Nephron (organoid): ENCODE measurements at regions not wholly inside any gene's neighbourhood (a gene's known extent, or its start where the extent isn't known, plus 50 kb on each side); places are given as distances from the start of the nearest gene placed in this dataset.

Experiments
- H3K27ac Mint-ChIP-seq, 3 experiments: 2 replicates each; pipeline ENCODE4 v1.8.0; 2020; ENCODE audit warnings: mixed read lengths in 3 of 3, mild to moderate bottlenecking in 2 of 3, moderate library complexity in 1 of 3
- H3K27me3 Mint-ChIP-seq: 2 replicates; pipeline ENCODE4 v1.8.0; 2021; ENCODE audit warnings: low read depth, mild to moderate bottlenecking, moderate library complexity, mixed read lengths
- H3K36me3 Mint-ChIP-seq: 2 replicates; pipeline ENCODE4 v1.8.0; 2020; ENCODE audit warnings: low read depth, mixed read lengths
- H3K4me1 Mint-ChIP-seq: 2 replicates; pipeline ENCODE4 v1.8.0; 2020; ENCODE audit warnings: mixed read lengths
- H3K4me3 Mint-ChIP-seq, 3 experiments: 2 replicates each; pipeline ENCODE4 v1.8.0; 2020; ENCODE audit warnings: mild to moderate bottlenecking in 3 of 3, mixed read lengths in 3 of 3, moderate library complexity in 2 of 3
- H3K9me3 Mint-ChIP-seq: 2 replicates; pipeline ENCODE4 v1.8.0; 2020; ENCODE audit warnings: mixed read lengths
- TF ChIP-seq, protein P1 (sequence below), 3 experiments: fragments of 200-600 bp; sonication (generic); IDR thresholded peaks; one replicate each; pipeline ENCODE4 v1.5.0; 2021; ENCODE audit warnings: antibody characterized with exemption in 3 of 3; ENCODE audit not compliant: unreplicated experiment in 3 of 3

DNA sequence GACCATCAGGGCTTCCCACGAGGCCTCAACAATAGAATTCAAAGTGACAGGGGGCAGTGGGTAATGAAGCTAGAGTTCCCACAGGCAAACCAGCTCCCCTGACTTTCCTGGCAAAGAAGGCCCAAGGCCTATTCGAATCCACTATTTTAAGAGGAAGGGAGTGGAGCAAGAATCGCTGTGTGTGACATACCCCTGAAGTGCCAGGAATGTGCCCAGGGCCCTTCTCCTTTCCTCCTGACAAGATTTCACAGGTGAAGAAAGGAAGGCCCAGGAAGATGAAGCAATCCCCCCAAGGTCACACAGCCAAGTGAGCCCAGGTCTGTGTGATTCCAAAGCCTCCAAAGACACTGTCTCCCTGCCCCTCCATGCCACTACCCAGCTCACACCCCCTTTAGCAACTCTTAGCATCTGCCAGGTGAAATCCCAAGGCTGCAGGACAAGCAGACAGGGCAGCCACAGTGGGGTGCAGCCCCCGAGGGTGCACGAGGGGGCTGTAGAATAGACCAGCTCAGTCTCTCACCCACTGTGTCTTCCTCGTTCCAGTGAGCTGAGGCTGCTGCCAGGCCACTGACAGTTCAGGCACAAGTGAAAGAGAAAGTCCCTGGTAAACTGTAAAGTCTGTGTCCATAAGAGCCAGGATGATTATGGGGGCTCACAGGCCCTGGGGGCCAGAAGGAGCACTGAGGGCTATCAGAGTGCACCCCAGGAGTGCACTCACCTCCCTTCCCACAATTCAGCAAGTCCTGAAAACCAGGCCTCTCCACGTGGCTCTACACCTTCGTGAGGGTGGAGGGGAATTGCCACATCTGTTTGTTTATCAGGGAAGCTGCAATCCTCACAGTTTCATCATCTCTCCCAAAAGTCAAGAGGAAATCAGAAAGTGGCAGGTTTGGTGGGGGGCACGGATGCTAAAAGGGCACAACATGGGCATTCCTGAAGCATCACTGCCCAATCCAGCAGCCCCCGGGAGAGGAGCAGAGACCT lies 70.8 kb upstream of the ZMIZ1 start:
- TF ChIP-seq, protein P1, sequence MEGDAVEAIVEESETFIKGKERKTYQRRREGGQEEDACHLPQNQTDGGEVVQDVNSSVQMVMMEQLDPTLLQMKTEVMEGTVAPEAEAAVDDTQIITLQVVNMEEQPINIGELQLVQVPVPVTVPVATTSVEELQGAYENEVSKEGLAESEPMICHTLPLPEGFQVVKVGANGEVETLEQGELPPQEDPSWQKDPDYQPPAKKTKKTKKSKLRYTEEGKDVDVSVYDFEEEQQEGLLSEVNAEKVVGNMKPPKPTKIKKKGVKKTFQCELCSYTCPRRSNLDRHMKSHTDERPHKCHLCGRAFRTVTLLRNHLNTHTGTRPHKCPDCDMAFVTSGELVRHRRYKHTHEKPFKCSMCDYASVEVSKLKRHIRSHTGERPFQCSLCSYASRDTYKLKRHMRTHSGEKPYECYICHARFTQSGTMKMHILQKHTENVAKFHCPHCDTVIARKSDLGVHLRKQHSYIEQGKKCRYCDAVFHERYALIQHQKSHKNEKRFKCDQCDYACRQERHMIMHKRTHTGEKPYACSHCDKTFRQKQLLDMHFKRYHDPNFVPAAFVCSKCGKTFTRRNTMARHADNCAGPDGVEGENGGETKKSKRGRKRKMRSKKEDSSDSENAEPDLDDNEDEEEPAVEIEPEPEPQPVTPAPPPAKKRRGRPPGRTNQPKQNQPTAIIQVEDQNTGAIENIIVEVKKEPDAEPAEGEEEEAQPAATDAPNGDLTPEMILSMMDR (IDR thresholded peaks at IDR 0.05; ENCODE audit: unreplicated experiment in 3 of 3): no peak
- H3K4me1 Mint-ChIP-seq: peaks cover 6% of the 10 kb centered on the region
- H3K4me3 Mint-ChIP-seq: no peak overlapping the region
- H3K27ac Mint-ChIP-seq: no peak overlapping the region
- peaks cover 17% of the 10 kb centered on the region for H3K27me3 Mint-ChIP-seq
- no peaks in the 10 kb centered on the region for H3K36me3 Mint-ChIP-seq
- H3K9me3 Mint-ChIP-seq: no peaks in the 10 kb centered on the region

DNA sequence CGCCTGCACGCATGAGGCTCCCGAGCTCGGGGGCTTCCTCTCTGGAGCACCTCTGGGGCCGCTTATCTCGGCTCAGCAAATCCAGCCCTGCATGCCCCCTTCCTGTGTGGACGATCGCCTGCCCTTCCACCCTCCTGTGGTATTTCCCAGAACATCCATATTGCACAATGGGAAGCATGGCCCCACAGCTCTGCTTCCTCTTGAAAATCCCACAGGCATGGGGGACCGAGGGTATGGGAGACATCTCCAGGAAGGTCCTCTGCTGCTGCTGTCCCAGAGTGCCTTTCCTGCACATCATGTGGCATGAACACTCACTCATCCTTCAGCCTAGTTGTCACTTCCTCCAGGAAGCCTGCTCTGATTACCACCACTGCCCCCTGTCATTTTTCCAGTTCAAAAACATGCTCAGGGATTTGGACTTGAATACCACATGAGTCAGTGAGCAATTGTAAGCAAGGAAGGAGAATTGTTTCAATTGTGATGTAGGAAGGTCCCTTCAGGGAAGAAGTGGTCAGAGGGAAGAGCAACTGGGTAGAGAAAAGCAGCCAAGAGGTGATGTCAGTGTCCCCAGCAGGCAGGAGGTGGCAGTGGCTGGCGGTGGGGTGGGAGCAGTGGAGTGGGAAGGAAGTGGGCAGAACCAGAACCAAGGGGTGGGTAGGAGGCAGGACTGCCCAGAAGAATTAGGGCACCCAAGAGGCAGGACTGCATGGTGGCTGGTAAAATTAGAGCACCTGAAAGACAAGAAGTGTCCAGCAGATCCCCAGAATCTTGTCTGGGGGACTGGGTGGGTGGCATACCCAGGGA lies 67.5 kb upstream of the ZMIZ1 start:
- peaks cover 36% of the 10 kb centered on the region for H3K27me3 Mint-ChIP-seq

DNA sequence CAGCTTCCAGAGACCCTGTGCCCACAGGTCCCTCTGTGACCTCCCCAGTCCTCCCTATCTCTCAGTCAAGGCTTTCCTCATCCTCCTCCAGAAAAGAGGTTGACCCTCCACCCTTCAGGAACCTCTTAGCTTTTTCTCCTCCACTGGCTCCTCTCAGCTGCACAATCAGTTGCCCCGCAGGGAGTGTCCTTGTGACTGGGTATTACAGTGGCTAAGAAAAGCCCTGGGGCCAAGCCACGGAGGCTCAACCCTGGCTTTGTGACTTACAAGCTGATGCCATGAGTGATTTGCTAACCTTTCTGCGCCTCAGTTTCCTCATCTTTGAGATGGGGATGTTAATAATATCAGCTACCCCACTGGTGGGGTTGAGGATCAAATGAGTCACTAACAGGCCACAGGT lies 66.4 kb upstream of the ZMIZ1 start:
- no peak overlapping the region for H3K27ac Mint-ChIP-seq
- H3K4me1 Mint-ChIP-seq: peaks cover 27% of the 10 kb centered on the region
- peaks cover 36% of the 10 kb centered on the region for H3K27me3 Mint-ChIP-seq
- TF ChIP-seq, protein P1 (IDR thresholded peaks at IDR 0.05; ENCODE audit: unreplicated experiment in 3 of 3): no peak
- H3K36me3 Mint-ChIP-seq: no peaks in the 10 kb centered on the region
- no peaks in the 10 kb centered on the region for H3K9me3 Mint-ChIP-seq
- H3K4me3 Mint-ChIP-seq: no peak overlapping the region

More for the DNA sequence above, 67.5 kb upstream of the ZMIZ1 start:
- Mint-ChIP-seq H3K36me3 (no peaks in the 10 kb centered on the region), H3K4me3 (no peak overlapping the region), H3K27ac (no peak overlapping the region), H3K9me3 (no peaks in the 10 kb centered on the region), H3K4me1 (peaks cover 27% of the 10 kb centered on the region)
- TF ChIP-seq, protein P1 (IDR thresholded peaks at IDR 0.05; ENCODE audit: unreplicated experiment in 3 of 3): no peak

DNA sequence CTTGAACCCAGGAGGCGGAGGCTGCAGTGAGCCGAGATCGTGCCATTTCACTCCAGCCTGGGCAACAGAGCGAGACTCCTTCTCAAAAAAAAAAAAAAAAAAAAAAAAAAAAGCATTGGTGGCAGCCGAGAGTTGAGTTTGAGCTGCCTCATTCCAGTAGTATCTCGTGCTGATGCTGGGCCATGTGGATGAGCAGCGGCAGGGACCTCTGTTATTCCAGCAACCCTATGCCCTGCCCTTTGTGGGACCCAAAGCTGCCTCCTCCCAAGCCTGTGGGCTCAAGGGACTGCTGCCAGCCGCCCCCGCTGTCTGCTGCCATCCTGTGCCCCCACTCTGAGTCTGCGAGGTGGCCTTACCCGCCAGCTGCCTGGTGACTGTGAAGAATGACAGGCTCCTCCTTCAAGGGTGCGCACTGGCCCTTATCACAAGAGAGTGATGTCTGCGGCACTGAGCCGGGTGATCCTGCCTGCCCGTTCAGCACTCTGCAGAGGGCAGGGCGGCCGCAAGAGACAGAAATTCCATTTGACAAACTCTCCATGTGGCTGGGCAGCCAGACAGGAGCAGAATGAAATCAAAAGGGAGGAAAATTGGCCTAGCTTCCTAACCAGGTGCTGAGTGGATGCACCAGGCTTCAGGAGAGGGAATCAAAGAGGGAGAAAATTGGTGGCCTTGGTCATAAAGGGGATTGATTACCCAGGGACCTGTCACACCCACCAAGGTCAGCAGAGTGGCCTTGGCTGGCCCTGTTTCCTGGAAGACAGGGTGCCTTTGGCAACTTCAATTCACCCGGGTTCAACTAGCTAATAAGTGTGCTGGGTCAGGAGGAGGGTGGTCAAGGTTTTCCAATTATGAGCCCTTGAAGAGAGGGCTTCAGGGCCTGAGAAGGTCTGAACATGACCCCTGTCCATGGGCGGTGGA lies 65.3 kb upstream of the ZMIZ1 start:
- Mint-ChIP-seq H3K27me3 (peaks cover 40% of the 10 kb centered on the region), H3K4me1 (peaks cover 27% of the 10 kb centered on the region), H3K4me3 (no peak overlapping the region), H3K36me3 (no peaks in the 10 kb centered on the region), H3K9me3 (no peaks in the 10 kb centered on the region), H3K27ac (peak overlapping the region in 2 of 3 experiments; percentile 17 to 26)
- TF ChIP-seq, protein P1 (IDR thresholded peaks at IDR 0.05; ENCODE audit: unreplicated experiment in 3 of 3): no peak

DNA sequence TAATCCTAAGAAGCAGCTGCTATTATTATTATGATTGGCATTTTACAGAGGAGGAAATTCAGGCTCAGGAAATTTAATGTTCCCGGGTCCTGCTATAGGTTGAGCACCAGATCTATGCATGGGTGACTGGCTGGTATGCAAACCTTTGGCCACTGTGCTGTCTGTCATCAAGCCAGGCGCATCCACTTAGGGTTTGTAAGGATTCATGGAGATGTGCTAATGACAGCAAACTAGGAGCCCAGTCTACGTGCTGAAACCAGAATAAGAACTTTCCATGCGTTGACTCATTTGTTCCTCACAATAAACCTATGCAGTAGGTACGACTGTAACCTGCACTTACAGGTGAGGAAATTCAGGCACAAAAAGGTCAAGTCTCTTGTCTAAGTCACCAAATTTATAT lies 64.5 kb upstream of the ZMIZ1 start:
- Mint-ChIP-seq H3K4me1 (peaks cover 27% of the 10 kb centered on the region), H3K27me3 (peaks cover 35% of the 10 kb centered on the region), H3K36me3 (no peaks in the 10 kb centered on the region), H3K9me3 (no peaks in the 10 kb centered on the region), H3K4me3 (no peak overlapping the region), H3K27ac (peak overlapping the region in 2 of 3 experiments; percentile 17 to 26)
- TF ChIP-seq, protein P1 (IDR thresholded peaks at IDR 0.05; ENCODE audit: unreplicated experiment in 3 of 3): no peak
